Muscle of back (tissue), 3 donors: ENCODE measurements at regions not wholly inside any gene's neighbourhood (a gene's known extent, or its start where the extent isn't known, plus 50 kb on each side); places are given as distances from the start of the nearest gene placed in this dataset.

Experiments used
- DNase-seq, 3 donors: peaks; one replicate each; pipeline versions ENCODE4 v3.0.0 to v3.0.0-alpha.2; 2013

DNA sequence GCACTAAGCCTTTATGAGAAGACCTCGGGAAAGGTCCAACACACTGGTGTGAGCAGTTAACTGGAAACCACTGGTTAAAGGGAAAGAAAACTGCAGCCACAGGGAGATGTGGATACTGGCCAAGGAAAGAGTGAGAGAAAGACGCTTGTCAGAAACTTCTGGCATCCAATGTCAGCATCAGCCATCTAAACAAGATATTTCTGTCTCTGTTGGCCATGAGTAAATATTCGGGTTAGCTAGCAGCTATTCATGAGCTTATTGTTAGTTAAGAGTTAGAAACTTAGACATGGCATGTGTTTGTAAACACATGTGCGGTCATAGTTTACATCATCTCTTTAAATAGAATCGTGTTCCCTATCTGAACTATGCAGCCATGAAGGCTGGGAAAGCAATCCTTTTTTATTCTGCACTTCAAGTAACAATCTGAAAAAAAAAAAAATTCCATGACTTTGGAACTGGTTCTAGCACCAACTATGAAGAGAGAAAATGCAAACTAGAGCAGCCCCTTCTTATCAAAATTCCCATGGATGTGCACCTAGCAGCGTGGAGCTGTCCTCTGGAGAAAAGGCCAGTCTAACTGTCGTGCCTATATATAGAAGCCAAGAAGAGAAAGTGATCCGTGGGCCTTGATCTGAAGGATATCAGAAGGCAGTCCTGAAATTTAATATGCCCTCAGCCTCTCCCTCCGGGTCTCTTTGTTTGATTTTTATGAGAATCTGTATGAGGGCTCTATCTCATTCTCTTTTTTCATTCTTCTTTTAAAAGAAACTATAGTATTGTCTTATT is 84.0 kb upstream of the RFX8 start:
- DNase-seq, result peak; percentile 59 to 83 (median 72)

DNA sequence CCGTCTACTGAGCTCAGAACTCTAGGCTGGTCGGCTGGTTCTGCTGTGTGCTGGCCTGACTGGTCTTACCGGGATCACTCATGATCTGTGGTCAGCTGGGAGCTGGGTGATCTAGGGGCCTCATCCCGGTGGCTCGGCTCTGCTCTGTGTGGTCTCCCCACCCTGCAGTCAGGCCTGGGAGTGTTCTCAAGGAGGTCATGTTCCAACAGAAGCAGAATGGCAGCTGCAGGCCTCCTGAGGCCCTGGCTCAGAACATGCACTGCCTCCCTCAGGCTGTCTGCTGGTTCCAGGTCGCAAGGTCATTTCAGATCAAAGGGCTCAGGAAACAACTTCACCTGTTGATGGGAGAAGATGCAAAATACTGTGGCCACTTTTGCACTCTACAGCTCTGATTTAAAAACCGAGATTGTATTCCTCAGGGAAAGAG is 81.1 kb upstream of the RFX8 start:
- peak in 1 of 3 donors; percentile 24 for DNase-seq

DNA sequence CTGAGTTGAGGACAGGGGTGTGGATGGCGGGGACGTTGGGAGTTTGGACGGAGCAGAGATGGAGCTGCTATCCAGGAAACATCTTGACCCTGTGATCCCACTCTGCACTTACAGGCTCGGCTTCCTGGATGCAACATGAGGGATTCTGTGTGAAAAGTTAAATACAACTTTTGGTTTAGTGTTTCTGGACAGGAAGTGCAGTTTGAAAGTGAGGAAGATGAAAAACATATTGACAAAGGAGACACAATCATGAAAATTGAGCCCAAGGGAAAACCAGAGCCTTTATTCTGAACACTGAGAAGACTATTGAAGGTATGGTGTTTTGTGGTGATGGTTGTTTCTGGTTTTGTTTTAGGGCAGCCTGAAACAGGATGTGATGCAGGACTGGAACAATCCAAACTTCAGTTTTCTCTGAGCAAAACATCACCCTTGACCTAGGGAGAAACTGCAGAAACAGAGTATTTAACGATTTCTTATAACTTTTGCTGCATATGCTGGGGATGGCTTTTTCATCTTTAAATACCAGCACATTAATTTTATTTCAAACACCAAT is 76.5 kb upstream of the RFX8 start:
- DNase-seq, result peak in 1 of 3 donors; percentile 26

DNA sequence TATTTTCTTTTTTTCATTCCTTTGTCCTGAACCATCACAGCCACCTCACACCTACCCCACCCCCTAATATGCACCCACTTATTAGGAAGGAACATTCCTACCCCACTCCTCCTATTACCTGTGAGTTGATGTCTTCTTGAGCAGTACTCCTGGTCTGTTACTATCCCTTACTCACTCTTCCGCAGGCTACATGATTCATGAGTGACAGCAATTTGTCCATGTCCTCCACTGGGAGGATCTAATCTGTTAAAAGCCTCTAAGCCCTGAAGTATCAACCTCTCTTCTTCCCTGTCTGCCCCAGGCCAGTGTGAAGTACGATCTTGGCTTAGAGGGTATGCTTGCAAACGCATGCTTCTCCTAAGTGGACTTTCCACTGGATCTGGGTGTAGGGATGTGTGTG is 75.6 kb upstream of the RFX8 start:
- no peak for DNase-seq

DNA sequence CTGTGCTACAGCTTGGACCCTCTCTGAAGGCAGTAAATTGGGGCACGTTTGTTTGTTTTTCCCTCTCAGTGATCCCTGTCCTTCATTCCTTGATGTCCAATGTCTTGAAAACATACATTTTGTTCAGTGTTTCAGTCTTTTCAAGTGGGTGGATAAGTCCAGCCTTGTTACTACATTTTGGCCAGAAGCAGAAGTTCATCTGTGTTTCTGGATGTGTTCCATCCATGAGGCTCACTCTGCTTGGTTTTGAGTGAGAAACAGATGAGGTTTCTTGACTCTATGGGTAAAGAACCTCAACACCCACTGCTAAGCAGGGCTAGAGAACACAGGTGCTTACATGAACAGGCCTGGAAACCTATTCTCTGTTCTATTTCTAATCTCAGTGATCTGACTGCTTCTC is 74.5 kb upstream of the RFX8 start:
- no peak for DNase-seq

DNA sequence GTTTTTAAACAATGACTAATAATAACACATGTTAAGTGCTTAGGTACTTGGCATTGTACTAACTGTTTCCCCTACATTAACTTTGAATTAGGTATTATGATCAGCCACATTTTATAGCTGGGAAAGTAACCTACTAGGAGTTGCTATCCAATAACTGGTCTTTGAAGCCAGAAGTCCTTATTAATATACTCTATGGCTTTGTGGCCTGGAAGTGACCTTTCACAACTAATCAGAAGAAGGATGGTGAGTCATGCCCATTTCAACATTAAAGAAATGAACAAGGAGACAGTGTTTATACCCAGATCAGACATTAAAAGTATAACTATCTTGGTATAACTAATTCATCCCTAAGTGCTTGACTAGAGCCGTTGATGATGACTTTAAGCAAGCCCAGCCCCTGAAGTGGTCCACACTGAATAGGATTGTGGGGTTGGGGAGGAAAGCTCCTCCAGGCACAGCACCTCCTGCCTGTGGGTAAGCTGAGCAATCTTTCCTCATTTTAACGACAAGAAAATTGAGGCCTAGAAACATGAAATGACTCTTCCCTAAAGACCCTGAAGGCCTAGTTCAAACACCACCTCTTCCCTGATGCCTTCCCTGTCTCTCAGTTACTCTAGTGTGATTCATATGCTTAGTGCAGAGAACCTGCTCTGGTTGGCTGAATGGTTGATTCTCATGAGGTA is 71.6 kb upstream of the RFX8 start:
- no peak for DNase-seq

DNA sequence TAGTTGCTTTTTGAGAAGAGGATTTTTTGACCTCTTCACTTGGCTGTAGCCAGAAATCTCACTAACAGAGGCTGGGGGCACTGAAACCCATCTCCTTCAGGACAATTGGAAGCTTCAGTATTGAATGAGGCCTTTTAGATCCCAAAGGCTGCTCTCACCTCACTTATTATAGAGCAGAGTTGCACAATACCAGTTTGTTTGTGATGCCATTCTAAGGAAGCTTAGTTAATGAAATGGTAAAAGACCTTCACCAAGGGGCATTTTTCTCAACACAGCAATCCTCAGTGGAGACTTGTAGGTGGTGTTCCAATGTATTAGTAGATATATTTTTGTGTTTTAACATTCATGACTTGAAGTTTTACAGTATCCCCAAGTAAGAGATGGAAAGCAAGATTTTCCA is 71.0 kb upstream of the RFX8 start:
- DNase-seq, result no peak

DNA sequence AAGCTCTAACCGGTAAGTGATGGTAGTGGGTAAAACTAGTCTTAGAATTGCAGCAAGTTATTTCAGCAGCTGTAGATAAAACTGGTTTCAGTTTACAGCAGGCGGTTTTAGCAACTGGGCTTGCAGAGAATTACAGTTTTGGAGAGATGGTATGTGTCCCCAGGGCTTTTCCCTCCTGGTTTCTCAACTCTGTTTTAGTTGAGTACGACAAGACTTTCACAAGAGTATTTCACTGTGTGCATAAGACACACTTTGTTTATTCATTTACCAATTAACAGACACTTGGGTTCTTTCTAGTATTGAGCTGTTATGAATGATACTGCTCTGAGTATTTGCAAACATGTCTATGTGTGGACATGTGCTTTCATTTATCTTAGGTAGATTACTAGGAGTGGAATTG is 65.6 kb upstream of the RFX8 start:
- peak in 1 of 3 donors; percentile 23 for DNase-seq

DNA sequence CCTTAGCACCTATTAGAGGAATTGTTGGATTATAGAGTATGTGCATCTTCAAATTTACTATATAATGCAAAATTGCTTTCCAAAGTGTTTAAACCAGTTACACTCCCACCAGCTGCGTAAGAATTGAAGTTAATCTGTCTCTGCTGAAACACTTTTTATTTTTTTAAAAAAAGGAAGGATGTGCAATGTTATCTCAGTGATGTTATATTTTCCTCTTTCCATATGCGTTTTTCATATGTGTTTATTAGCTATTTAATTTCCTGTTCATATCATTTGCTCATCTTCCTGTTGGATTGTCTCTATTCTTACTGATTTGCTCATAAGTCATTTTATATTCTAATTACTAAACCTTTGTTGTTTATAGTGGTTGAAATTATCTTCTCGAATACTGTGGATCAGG is 63.2 kb upstream of the RFX8 start:
- DNase-seq, result no peak

DNA sequence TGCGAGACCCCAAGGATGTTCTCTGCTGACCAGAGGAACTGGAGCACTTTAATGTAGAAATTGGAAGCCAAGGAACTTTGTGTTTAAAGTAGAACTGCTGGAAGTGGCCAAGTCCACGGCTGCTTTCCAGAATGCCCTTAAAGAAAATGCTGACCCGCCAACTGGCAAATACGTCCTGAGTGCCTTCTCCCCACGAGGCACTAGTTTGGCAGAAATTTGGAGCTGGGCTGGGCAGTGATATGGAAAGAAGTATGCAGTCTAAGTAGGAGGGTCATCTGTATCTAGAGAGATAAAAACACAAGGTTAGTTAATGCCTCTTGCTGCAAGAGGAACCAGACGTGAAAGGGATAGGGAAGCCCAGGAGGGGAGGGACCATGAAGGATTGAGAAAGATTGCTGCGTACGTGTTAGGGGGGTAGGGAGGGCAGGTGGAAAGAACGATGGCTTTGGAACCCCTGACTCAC is 59.3 kb upstream of the RFX8 start:
- DNase-seq, result peak in 1 of 3 donors; percentile 28

DNA sequence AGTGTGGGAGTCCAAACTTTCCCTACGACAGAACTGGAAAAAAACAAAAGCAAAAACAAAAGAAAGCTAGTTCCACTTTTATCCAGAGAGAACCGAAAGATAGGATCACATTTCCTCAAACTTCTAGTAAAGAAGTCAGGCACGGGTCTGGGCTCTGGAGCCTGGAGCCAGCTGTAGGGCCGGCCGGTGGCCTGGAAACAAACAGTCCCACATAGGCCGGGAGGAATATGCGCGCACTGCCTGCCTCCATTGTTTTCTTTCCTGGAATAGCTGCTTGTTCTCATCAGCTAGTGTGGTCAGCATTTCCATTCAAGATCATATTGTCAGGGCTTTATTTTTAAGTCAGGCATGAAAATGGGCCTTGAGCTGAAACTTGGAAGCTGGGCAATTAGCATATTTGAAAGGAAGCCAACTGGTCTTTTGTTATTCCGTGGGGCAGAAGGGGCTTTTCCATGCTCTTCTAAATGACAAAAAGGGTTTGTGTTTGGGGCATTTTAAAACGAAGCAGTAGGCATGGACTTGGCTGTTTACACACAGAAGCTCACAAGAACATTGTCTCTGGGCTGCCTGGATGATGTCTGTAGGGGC is 58.7 kb upstream of the RFX8 start:
- peak in 1 of 3 donors; percentile 48 for DNase-seq

DNA sequence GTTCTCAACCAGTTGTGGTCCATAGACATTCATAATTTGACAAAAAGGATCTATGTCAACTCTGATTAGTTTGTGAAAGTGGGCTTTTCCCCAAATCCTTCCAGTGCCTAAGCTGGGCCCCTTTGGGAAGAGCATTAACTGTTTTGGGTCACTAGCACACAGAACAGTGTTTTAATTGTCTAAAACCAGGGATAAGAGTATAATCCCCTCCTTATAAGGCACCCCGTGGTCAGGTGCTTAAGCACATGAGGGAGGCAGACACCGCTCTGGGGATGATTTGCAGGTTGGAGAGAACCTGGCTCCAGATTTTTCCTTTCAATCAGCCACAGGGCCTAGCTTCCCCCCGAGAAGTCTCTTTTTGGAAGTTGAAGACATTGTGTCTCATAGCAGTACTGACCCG is 53.6 kb upstream of the RFX8 start:
- no peak for DNase-seq

DNA sequence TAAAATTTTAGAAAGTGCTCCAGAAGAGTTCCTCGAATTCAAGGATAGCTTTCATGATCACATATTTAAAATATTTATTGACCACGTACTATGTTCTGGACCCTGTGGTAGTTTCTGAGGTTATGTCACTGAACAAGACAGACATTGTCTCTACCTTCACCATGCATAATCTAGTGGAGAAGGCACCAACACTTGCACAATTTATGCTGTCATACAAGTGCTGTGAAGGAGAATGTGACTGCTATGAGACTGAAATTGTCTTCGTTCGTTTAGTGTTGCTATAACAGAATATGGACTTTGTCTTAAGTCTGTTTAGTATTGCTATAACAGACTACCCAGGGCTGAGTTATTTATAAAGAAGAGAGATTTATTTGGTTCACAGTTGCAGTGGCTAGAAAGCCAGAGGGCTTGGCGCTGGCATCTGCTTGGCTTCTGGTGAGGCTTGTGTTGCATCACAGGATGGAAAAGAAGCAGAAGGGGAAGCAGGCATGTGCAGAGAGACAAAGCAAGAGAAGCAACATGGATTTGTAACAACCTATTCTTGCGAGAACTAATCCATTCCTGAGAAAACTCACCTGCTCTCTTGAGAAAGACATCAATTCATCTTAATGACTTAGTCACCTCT is 50.0 kb upstream of the RFX8 start:
- no peak for DNase-seq
